Pancreas (tissue), 10 donors: ENCODE measurements at regions not wholly inside any gene's neighbourhood (a gene's known extent, or its start where the extent isn't known, plus 50 kb on each side); places are given as distances from the start of the nearest gene placed in this dataset.
A peak's percentile ranks its signal among the peaks of the same experiment; 100 is the strongest.

ENCODE experiments used
- ATAC-seq, 4 donors: fragments of 200-7000 bp; cut with Tn5 transposase; one replicate each; pipeline versions ENCODE4 v1.8.0 to v1.9.1; 2020; ENCODE audit warnings: mild to moderate bottlenecking in 4 of 4, moderate library complexity in 4 of 4
- DNase-seq, 6 donors: peaks; one replicate each; pipeline ENCODE4 v3.0.0-alpha.2; 2020
- FAIRE-seq: peaks from 2 replicates; lab custom pipeline; 2012; peaks lifted over from hg19 to GRCh38; lab: Jason Lieb, UNC
- H3K27ac ChIP-seq, 4 donors: fragments of 200-600 bp; sonication (generic); 1 replicate in 3 of 4; 2 replicates in 1 of 4; pipeline versions ENCODE4 v1.5.0 to v1.8.0; 2020
- H3K27me3 ChIP-seq, 4 donors: fragments of 200-600 bp; one replicate each; pipeline ENCODE4 v1.8.0; 2021
- H3K36me3 ChIP-seq, 3 donors: fragments of 200-600 bp; sonication (generic) in 1 of 3; one replicate each; pipeline versions ENCODE4 v1.5.0 to v1.8.0; 2020 to 2021
- H3K4me1 ChIP-seq, 3 donors: fragments of 200-600 bp; one replicate each; pipeline ENCODE4 v1.8.0; 2021
- H3K4me3 ChIP-seq, 4 donors: fragments of 200-600 bp; sonication (generic) in 2 of 4; one replicate each; pipeline versions ENCODE4 v1.5.0 to v1.8.0; 2020 to 2021
- H3K9me3 ChIP-seq, 4 donors: fragments of 200-600 bp; one replicate each; pipeline ENCODE4 v1.8.0; 2021
- WGBS, 2 donors: extraction: QIAGEN DNeasy Blood & Tissue Kit; methylation state at CpG; one replicate each; pipeline ENCODE4 v1.1.7; 2013; 5-methylcytosine and 5-hydroxymethylcytosine counted together
- intact Hi-C, 3 donors: fragments of 100-400 bp; cut with DNase I; formaldehyde crosslinking; loops; one replicate each; pipeline versions ENCODE4 v1.11.1 to v1.14.2; 2022
- TF ChIP-seq, protein P1 (sequence below), 4 donors: fragments of 200-600 bp; sonication (generic) in 3 of 4; IDR thresholded peaks; one replicate each; pipeline versions ENCODE4 v1.5.0 to v1.8.0; 2021; ENCODE audit warnings: antibody characterized with exemption in 4 of 4
- donor health status: healthy with polysubstance abuse.
- donor health status: DM: no; HTN: no; CAD: no; lungs with moderate emphysema.
- donor health status: DM: no; HTN: no; CAD: no.
- donor health status: control.
- donor health status: control.
- donor health status: Bipolar disorder and iron deficiency.
- donor health status: DM: yes; HTN: yes; CAD: no.
- donor health status: DM: no; HTN: no; CAD: no.
- donor health status: DM: no; HTN: no; CAD: no.
- donor health status: DM: yes; HTN: yes; CAD: no.

DNA sequence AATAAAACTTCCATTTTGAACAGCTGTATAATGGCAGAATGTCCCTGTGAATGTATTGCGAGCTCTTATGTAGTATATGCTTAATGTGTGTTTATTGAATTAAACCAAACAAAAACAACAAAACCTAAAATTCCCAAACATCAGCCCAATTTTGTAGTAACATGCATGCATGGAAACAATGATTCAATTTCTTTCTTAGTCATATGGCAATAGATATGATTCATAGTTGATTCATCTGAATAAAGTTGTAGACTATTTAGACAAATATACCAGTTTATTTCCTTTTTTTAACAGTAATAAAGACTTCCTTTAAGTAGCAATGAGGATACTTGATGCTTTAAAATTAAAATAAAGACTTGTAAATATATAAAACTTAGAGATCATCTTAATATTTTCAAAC lies 670.6 kb downstream of the CD109 start:
- WGBS, 2 donors: 84 to 95% methylated on average over 1 of the region's 1 CpG
- TF ChIP-seq, protein P1, sequence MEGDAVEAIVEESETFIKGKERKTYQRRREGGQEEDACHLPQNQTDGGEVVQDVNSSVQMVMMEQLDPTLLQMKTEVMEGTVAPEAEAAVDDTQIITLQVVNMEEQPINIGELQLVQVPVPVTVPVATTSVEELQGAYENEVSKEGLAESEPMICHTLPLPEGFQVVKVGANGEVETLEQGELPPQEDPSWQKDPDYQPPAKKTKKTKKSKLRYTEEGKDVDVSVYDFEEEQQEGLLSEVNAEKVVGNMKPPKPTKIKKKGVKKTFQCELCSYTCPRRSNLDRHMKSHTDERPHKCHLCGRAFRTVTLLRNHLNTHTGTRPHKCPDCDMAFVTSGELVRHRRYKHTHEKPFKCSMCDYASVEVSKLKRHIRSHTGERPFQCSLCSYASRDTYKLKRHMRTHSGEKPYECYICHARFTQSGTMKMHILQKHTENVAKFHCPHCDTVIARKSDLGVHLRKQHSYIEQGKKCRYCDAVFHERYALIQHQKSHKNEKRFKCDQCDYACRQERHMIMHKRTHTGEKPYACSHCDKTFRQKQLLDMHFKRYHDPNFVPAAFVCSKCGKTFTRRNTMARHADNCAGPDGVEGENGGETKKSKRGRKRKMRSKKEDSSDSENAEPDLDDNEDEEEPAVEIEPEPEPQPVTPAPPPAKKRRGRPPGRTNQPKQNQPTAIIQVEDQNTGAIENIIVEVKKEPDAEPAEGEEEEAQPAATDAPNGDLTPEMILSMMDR (IDR thresholded peaks at IDR 0.05): no peak
- intact Hi-C loops: no loop called here
- Histone ChIP-seq H3K9me3 (no peaks in the 10 kb centered on the region), H3K36me3 (no peaks in the 10 kb centered on the region), H3K27ac (no peak overlapping the region), H3K4me3 (no peak overlapping the region), H3K4me1 (no peaks in the 10 kb centered on the region), H3K27me3 (no peaks in the 10 kb centered on the region)
- FAIRE-seq (peak; percentile 37), DNase-seq (no peak), ATAC-seq (no peak)

GRCh38 chr6:74362391-74362790 lies 666.4 kb downstream of the CD109 start:
- FAIRE-seq: no peak
- Histone ChIP-seq H3K4me1 (no peaks in the 10 kb centered on the region), H3K4me3 (no peak overlapping the region), H3K27me3 (no peaks in the 10 kb centered on the region), H3K36me3 (no peaks in the 10 kb centered on the region), H3K27ac (no peak overlapping the region), H3K9me3 (no peaks in the 10 kb centered on the region)
- 71 to 98% methylated on average over 1 of the region's 1 CpG for WGBS, 2 donors
- DNase-seq: no peak
- TF ChIP-seq, protein P1 (IDR thresholded peaks at IDR 0.05): no peak
- intact Hi-C loops: no loop called here
- ATAC-seq: no peak

GRCh38 chr6:74357321-74357720 lies 661.3 kb downstream of the CD109 start:
- Histone ChIP-seq H3K9me3 (no peaks in the 10 kb centered on the region), H3K36me3 (no peaks in the 10 kb centered on the region), H3K27me3 (no peaks in the 10 kb centered on the region), H3K27ac (no peak overlapping the region), H3K4me1 (no peaks in the 10 kb centered on the region), H3K4me3 (no peak overlapping the region)
- ATAC-seq (peak in 1 of 4 donors; percentile 29), DNase-seq (no peak), FAIRE-seq (no peak)
- intact Hi-C loops: no loop called here
- WGBS, 2 donors: 78 to 83% methylated on average over 4 of the region's 4 CpGs
- TF ChIP-seq, protein P1 (IDR thresholded peaks at IDR 0.05): no peak

GRCh38 chr6:74356391-74356790 lies 660.4 kb downstream of the CD109 start:
- H3K27me3 ChIP-seq: no peaks in the 10 kb centered on the region
- 53 to 61% methylated on average over 2 of the region's 2 CpGs for WGBS, 2 donors
- H3K27ac ChIP-seq: no peak overlapping the region
- FAIRE-seq (no peak), DNase-seq (no peak), ATAC-seq (no peak)
- intact Hi-C loops: no loop called here
- H3K4me1 ChIP-seq: no peaks in the 10 kb centered on the region
- H3K36me3 ChIP-seq: no peaks in the 10 kb centered on the region
- H3K9me3 ChIP-seq: no peaks in the 10 kb centered on the region
- H3K4me3 ChIP-seq: no peak overlapping the region
- TF ChIP-seq, protein P1 (IDR thresholded peaks at IDR 0.05): no peak

DNA sequence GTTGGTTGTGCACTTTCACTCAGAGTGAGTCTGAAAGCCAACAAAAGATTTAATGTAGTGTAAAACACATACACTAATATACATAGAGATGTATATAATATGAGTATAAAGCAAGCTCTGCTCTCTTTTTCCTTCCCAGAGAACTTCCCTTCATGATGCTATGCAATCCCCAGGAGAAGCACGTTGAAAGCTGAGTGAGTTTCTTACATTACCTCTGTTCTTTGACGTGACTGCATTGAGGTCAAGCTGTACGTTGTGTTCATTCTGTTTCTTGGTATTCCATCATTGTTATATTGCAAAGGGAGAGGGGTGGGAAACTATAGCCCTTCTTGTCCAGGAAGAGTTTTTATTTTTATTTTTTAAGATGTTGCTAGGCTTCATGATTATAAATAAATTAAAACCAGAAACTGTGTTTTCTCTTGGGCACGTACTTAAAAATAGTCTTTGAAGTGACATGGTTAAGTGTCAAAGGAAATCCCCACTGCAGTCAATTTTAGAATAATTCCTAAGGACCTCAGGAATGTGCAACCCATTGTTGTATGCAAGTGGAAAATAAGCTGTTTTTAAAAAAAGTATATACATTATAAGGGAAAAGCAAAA lies 651.0 kb downstream of the CD109 start:
- TF ChIP-seq, protein P1 (IDR thresholded peaks at IDR 0.05): no peak
- intact Hi-C loops: no loop called here
- no peak for DNase-seq
- Histone ChIP-seq H3K4me1 (no peaks in the 10 kb centered on the region), H3K27me3 (no peaks in the 10 kb centered on the region), H3K4me3 (no peak overlapping the region), H3K9me3 (no peaks in the 10 kb centered on the region), H3K27ac (no peak overlapping the region), H3K36me3 (no peaks in the 10 kb centered on the region)
- ATAC-seq: no peak
- 75 to 76% methylated on average over 4 of the region's 4 CpGs for WGBS, 2 donors
- no peak for FAIRE-seq
